GM10266 (cell line): ENCODE measurements at regions not wholly inside any gene's neighbourhood (a gene's known extent, or its start where the extent isn't known, plus 50 kb on each side); places are given as distances from the start of the nearest gene placed in this dataset.
"Not testable (repeated sequence)": the region's sequence is repeated elsewhere in the genome, so short reads cannot be mapped to it uniquely, and the experiment has no call there.

Experiments used
- DNase-seq: peaks from one replicate; pipeline ENCODE4 v3.0.0; 2012; ENCODE audit errors: extremely low spot score
- CTCF ChIP-seq: IDR thresholded peaks from 2 replicates; pipeline ENCODE4 v1.5.1; 2012; ENCODE audit warnings: mild to moderate bottlenecking, low read depth; ENCODE audit not compliant: control insufficient read depth, insufficient read depth; ENCODE audit errors: missing control alignments

DNA sequence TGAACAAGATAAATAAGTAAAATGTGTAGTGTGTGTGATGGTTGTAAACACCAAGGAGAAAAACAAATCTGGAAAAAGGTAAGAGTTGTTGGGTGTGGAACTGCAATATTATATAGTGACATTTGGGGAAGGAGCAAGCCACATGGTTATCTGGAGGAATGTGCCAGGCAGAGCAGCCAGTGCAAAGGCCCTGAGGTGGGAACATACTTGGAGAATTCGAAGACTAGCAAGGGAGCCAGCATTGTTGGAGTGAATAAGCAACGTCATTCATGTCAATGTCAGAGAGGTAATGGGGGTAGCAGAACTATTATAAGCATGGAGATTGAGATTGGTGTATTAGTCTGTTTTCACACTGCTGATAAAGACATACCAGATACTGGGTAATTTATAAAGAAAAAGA lies 241.5 kb upstream of the LHX5 start:
- DNase-seq, result no peak
- no peak for TF ChIP-seq CTCF

DNA sequence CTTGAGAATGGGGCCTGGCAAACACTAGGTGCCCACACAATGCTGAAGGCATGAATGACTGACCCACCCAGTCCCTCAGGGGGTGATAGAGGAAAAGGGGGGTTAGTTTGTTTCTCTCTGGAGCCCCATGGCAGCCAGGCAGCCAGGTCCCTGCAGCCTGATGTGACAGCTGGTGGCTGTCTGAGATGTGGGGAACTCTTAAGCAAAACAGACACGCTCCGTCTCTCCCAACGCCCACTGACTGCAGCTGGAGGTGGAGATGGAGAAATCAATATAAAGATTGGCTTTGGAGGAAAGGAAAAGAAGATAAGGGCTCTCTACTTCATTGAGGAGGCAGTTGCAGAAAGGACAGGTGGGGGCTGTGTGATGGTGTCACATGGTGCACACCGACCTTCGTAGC lies 240.8 kb upstream of the LHX5 start:
- no peak for TF ChIP-seq CTCF

GRCh38 chr12:113710216-113710615 lies 238.5 kb upstream of the LHX5 start:
- TF ChIP-seq CTCF, result no peak
- DNase-seq, result no peak

More for the DNA sequence above, 240.8 kb upstream of the LHX5 start:
- no peak for DNase-seq

DNA sequence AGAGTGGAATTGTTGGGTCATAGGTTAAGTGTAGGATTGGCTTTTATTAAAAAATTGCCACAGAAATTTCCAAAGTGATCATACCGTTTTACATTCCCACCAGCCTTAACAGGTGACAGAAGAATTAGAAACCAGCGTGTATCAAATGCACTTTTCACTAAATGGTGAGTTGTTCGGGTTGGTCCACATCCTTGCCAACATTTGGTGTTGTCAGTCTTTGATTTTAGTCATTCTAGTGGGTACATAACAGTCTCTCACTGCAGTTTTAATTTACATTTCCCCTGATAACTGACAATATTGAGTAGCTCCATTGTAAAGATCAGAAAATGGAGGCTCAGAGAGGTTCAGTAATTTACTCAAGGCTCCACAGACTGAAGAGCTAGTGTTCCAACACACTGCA lies 237.8 kb upstream of the LHX5 start:
- DNase-seq, result no peak
- TF ChIP-seq CTCF, result no peak

- no peak for TF ChIP-seq CTCF
- DNase-seq, result no peak
Observed at GRCh38 chr12:113702836-113703235, 231.2 kb upstream of the LHX5 start.

DNA sequence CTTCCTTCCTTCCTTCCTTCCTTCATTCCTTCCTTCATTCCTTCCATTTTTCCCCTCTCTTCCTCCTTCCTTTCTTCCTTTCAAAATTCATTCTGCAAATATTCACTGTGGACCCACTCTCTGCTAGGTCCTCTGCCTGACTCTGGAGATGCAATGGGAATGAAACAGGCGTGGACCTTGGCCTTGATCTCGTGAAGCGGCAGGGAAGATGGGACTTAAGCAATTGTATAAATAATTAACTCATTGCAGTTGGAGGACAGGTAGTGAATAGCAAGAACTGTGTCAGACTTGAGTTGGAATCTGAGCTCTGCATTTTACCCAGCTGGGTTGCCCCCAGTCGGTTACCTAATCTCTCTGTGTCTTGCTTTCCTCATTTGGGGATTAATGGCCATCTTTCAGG lies 230.6 kb upstream of the LHX5 start:
- no peak for TF ChIP-seq CTCF
- DNase-seq, result no peak

GRCh38 chr12:113700943-113701342 lies 229.3 kb upstream of the LHX5 start:
- DNase-seq, result no peak
- no peak for TF ChIP-seq CTCF

GRCh38 chr12:113699984-113700383 lies 228.3 kb upstream of the LHX5 start:
- DNase-seq, result not testable (repeated sequence)
